LNCAP (cell line): ENCODE measurements at regions not wholly inside any gene's neighbourhood (a gene's known extent, or its start where the extent isn't known, plus 50 kb on each side); places are given as distances from the start of the nearest gene placed in this dataset.

Experiments
- CTCF ChIP-seq: fragments of 450-650 bp; IDR thresholded peaks from 2 replicates; pipeline ENCODE4 v1.5.1; 2017; ENCODE audit warnings: mild to moderate bottlenecking

- TF ChIP-seq CTCF, result no peak
These were observed 744.8 kb downstream of the PCDH17 start for GRCh38 chr13:58376349-58376748.

GRCh38 chr13:58376775-58377174, 745.2 kb downstream of the PCDH17 start:
- TF ChIP-seq CTCF, result no peak

GRCh38 chr13:58379221-58379620, 747.7 kb downstream of the PCDH17 start:
- no peak for TF ChIP-seq CTCF

- no peak for TF ChIP-seq CTCF
These were observed 766.2 kb downstream of the PCDH17 start for GRCh38 chr13:58397596-58398387.

GRCh38 chr13:58399263-58399662, 767.7 kb downstream of the PCDH17 start:
- TF ChIP-seq CTCF, result no peak

- TF ChIP-seq CTCF, result no peak
These were observed 775.0 kb downstream of the PCDH17 start for GRCh38 chr13:58406545-58406944.

GRCh38 chr13:58429917-58430316, 798.4 kb downstream of the PCDH17 start:
- TF ChIP-seq CTCF, result no peak

- TF ChIP-seq CTCF, result no peak
These were observed 803.4 kb downstream of the PCDH17 start for GRCh38 chr13:58434943-58435342.
